Gastrocnemius medialis (tissue), 4 donors: ENCODE measurements at regions not wholly inside any gene's neighbourhood (a gene's known extent, or its start where the extent isn't known, plus 50 kb on each side); places are given as distances from the start of the nearest gene placed in this dataset.

Experiments
- CTCF ChIP-seq, 5 experiments: fragments of 450-650 bp in 3 of 5; fragments of 200-600 bp in 2 of 5; sonication (generic) in 2 of 5; IDR thresholded peaks in 4 of 5; conservative IDR thresholded peaks in 1 of 5; 1 replicate in 4 of 5; 2 replicates in 1 of 5; pipeline ENCODE4 v1.5.1; 2016 to 2019; ENCODE audit warnings: antibody characterized with exemption in 5 of 5, mild to moderate bottlenecking in 3 of 5, moderate library complexity in 3 of 5
- POLR2A ChIP-seq, 2 donors: fragments of 450-650 bp; IDR thresholded peaks; one replicate each; pipeline ENCODE4 v1.6.1; 2017; ENCODE audit warnings: antibody characterized with exemption in 2 of 2, mild to moderate bottlenecking in 2 of 2, moderate library complexity in 2 of 2

GRCh38 chr10:129241461-129241860 is 225.6 kb upstream of the MGMT start:
- TF ChIP-seq CTCF (IDR thresholded peaks at IDR 0.05 in 4 of 5, conservative IDR thresholded peaks at IDR 0.05 in 1 of 5) = no peak
- TF ChIP-seq POLR2A (IDR thresholded peaks at IDR 0.05) = no peak
